GM06990 (cell line): ENCODE measurements at regions not wholly inside any gene's neighbourhood (a gene's known extent, or its start where the extent isn't known, plus 50 kb on each side); places are given as distances from the start of the nearest gene placed in this dataset.

Experiments used
- DNase-seq: peaks from one replicate; pipeline ENCODE4 v3.0.0-alpha.2; 2011; ENCODE audit not compliant: insufficient read length; ENCODE audit errors: extremely low read depth
- H3K27me3 ChIP-seq: replicated peaks from 2 replicates; pipeline ENCODE4 v1.6.0; 2011; ENCODE audit warnings: low read length; ENCODE audit not compliant: control insufficient read depth, insufficient read depth
- H3K36me3 ChIP-seq: 2 replicates; pipeline ENCODE4 v1.5.1; 2011; ENCODE audit warnings: low read length; ENCODE audit not compliant: control insufficient read depth, insufficient read depth
- H3K4me3 ChIP-seq: replicated peaks from 2 replicates; pipeline ENCODE4 v1.5.1; 2011; ENCODE audit warnings: low read depth, mild to moderate bottlenecking, control low read depth, low read length
- CTCF ChIP-seq: IDR thresholded peaks from 2 replicates; pipeline ENCODE4 v1.5.1; 2011; ENCODE audit warnings: low read length, control low read depth, mild to moderate bottlenecking, inconsistent platforms; ENCODE audit not compliant: insufficient read depth, poor library complexity, severe bottlenecking

GRCh38 chr11:22479971-22480720, 142.0 kb downstream of the SLC17A6 start:
- Histone ChIP-seq H3K36me3 (no peaks in the 10 kb centered on the region), H3K27me3 (no peaks in the 10 kb centered on the region), H3K4me3 (no peak overlapping the region)
- DNase-seq: no peak
- TF ChIP-seq CTCF: no peak

GRCh38 chr11:22479208-22479607, 141.0 kb downstream of the SLC17A6 start:
- no peaks in the 10 kb centered on the region for H3K36me3 ChIP-seq
- no peaks in the 10 kb centered on the region for H3K27me3 ChIP-seq
- DNase-seq: no peak
- TF ChIP-seq CTCF: no peak
- no peak overlapping the region for H3K4me3 ChIP-seq

- Histone ChIP-seq H3K36me3 (no peaks in the 10 kb centered on the region), H3K27me3 (no peaks in the 10 kb centered on the region), H3K4me3 (no peak overlapping the region)
- TF ChIP-seq CTCF: no peak
- DNase-seq: no peak
These were observed 140.0 kb downstream of the SLC17A6 start for GRCh38 chr11:22478169-22478568.

- DNase-seq: no peak
- H3K4me3 ChIP-seq: no peak overlapping the region
- no peaks in the 10 kb centered on the region for H3K27me3 ChIP-seq
- no peaks in the 10 kb centered on the region for H3K36me3 ChIP-seq
- no peak for TF ChIP-seq CTCF
These were observed 139.1 kb downstream of the SLC17A6 start for GRCh38 chr11:22477312-22477711.

GRCh38 chr11:22476589-22476988, 138.4 kb downstream of the SLC17A6 start:
- DNase-seq: no peak

More at GRCh38 chr11:22476589-22476988, 138.4 kb downstream of the SLC17A6 start:
- H3K36me3 ChIP-seq: no peaks in the 10 kb centered on the region
- no peaks in the 10 kb centered on the region for H3K27me3 ChIP-seq
- H3K4me3 ChIP-seq: no peak overlapping the region
- TF ChIP-seq CTCF: no peak
